ENCODE measurements at regions not wholly inside any gene's neighbourhood (a gene's known extent, or its start where the extent isn't known, plus 50 kb on each side); places are given as distances from the start of the nearest gene placed in this dataset.
"Not testable (repeated sequence)": the region's sequence is repeated elsewhere in the genome, so short reads cannot be mapped to it uniquely, and the experiment has no call there.

DNA sequence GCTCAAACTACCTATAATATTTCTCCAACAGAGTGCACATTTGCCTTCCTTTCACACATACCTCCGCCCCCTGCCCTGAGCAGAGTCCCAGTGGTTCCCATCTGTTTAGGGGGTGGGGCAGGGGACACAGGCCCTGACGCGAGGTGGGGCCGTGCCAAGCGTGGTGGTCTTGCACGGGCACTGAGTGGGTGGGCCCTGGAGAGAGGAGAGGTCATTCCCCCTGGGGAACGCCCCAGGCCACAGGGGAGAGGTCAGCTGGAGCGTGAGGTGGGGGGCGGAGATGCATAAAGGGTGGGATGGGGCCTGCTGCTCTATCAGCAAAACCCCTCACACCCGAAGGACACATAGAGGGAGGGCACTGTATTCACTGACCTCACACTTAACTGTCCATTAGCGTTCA, 441.9 kb downstream of the TMEM121 start:
- WGBS, 2 donors = 69 to 75% methylated on average over 11 of the region's 11 CpGs
- intact Hi-C loops (cut with DNase I; ENCODE audit: low total_unique reads) = no loop called here
- no peaks in the 10 kb centered on the region for H3K27me3 ChIP-seq

DNA sequence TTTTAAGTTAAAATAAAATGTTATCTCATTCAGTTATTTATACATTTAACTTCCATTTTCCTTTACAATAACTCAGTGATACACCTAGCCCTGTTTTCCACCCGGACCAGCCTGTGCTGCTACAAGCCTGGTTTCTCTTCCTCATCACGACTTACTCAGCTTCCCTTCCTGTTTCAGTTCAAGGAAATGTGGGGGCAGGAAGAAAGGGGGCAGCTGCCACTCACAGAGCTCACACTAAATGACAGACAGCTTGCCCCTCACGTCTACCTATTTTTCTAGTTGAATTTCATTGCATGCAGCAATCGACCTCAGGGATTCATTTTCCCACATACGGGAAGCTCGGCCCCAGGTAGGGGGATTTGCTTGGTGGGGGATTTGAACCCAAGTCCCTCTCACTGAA, 442.6 kb downstream of the TMEM121 start:
- H3K27ac ChIP-seq; H3K9me3 ChIP-seq; H3K36me3 ChIP-seq (ENCODE audit: low read depth, missing control alignments); H3K4me3 ChIP-seq; intact Hi-C loops (cut with DNase I; ENCODE audit: low total_unique reads); DNase-seq; H3K27me3 ChIP-seq; H3K4me1 ChIP-seq: not testable (repeated sequence)
- 61 to 75% methylated on average over 6 of the region's 6 CpGs for WGBS, 2 donors

More for the DNA sequence above, 441.9 kb downstream of the TMEM121 start:
- DNase-seq = no peak
- no peaks in the 10 kb centered on the region for H3K9me3 ChIP-seq
- H3K4me3 ChIP-seq = no peak overlapping the region
- no peaks in the 10 kb centered on the region for H3K36me3 ChIP-seq (ENCODE audit: low read depth, missing control alignments)
- TF ChIP-seq, protein P1, sequence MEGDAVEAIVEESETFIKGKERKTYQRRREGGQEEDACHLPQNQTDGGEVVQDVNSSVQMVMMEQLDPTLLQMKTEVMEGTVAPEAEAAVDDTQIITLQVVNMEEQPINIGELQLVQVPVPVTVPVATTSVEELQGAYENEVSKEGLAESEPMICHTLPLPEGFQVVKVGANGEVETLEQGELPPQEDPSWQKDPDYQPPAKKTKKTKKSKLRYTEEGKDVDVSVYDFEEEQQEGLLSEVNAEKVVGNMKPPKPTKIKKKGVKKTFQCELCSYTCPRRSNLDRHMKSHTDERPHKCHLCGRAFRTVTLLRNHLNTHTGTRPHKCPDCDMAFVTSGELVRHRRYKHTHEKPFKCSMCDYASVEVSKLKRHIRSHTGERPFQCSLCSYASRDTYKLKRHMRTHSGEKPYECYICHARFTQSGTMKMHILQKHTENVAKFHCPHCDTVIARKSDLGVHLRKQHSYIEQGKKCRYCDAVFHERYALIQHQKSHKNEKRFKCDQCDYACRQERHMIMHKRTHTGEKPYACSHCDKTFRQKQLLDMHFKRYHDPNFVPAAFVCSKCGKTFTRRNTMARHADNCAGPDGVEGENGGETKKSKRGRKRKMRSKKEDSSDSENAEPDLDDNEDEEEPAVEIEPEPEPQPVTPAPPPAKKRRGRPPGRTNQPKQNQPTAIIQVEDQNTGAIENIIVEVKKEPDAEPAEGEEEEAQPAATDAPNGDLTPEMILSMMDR (IDR thresholded peaks at IDR 0.05) = no peak
- no peak for TF ChIP-seq POLR2A (IDR thresholded peaks at IDR 0.05)
- H3K4me1 ChIP-seq = no peaks in the 10 kb centered on the region
- no peak overlapping the region for H3K27ac ChIP-seq

DNA sequence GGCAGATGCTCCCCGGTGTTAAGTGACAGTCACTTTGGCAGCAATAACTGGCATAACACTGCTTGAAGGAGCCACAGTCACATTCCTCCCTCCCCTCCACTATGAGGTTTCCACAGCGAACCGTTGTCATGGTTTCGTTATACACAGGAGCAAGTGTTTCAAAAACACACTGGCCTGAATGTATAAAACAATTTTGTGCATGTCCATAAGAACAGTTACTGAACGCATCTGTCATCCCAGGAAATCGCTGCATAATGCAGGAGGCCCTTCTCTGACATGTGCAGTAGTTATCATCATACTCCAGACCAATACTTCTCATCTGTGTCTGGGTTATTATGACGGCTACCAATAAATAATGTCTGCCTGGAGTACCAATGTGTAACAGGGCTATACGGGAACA, 444.4 kb downstream of the TMEM121 start:
- H3K36me3 ChIP-seq (ENCODE audit: low read depth, missing control alignments); H3K4me1 ChIP-seq; DNase-seq; H3K9me3 ChIP-seq; H3K4me3 ChIP-seq; H3K27ac ChIP-seq; intact Hi-C loops (cut with DNase I; ENCODE audit: low total_unique reads); H3K27me3 ChIP-seq: not testable (repeated sequence)
- WGBS, 2 donors = 84 to 100% methylated on average over 3 to 8 of the region's 8 CpGs

DNA sequence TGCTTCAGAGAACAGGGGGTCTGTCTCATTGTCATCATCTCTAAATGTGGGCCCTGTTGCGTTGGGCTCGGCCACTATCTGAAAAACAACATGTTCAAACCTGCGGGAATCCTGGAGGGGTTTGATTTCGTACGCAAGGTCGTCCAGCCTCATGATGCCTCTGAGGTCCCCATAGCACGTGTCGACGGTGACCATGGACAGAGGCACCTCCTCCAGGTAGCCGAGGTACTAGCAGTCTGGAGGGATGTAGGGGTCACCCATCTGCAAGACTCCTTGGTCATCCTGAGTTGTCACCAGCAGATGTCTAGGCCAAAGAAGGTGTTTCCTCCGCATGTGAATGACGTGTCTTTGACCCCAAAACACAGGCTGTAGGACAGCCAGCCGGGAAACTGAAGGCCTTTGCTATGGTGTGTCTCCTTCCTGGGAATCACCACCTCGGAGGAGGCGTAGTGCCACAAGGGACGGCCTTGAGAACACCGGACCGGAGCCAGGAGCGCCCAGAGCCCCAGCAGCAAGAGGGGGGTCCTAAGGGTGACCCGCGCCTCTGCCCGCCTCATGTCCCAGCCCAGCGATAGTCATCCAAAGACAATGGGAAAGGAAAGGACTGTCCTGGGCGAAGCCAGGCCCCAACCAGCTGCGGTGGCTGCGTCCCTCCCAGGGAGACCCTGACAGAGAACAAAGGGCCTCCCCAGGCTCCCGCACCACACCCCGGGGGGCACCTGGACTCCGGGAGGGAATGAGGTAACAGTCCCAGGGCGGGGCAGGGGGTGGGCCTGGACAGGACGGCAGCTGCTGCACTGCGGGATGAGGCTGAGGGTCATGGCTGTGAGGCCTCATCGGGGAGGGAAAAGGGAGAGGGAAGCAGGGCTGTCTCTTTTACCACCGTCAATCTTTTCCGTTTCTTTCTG, 445.5 kb downstream of the TMEM121 start:
- Histone ChIP-seq H3K4me3 (no peak overlapping the region), H3K36me3 (ENCODE audit: low read depth, missing control alignments) (no peaks in the 10 kb centered on the region), H3K27ac (no peak overlapping the region), H3K9me3 (no peaks in the 10 kb centered on the region), H3K27me3 (no peaks in the 10 kb centered on the region), H3K4me1 (no peaks in the 10 kb centered on the region)
- intact Hi-C loops (cut with DNase I; ENCODE audit: low total_unique reads) = no loop called here
- 82 to 87% methylated on average over 24 to 35 of the region's 35 CpGs for WGBS, 2 donors
- DNase-seq = no peak
- TF ChIP-seq, protein P1 (IDR thresholded peaks at IDR 0.05) = no peak
- TF ChIP-seq POLR2A (IDR thresholded peaks at IDR 0.05) = no peak

DNA sequence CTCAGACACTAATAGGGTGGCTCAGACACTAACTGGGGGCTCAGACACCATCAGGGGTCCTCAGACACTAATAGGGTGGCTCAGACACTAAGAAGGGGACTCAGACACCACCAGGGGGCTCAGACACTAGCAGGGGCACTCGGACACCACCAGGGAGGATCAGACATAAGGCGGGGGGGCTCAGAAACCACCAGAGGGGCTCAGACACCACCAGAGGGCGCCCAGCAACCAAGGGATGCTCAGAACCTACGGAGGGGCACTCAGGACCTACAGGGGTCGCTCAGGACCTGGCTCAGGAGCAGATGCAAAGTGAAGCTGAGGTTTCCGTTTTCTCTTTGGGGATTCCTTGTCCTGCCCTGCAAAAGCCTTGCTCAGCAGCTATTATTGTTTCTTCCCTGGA, 448.5 kb downstream of the TMEM121 start:
- 35 to 55% methylated on average over 3 to 6 of the region's 6 CpGs for WGBS, 2 donors
- H3K27ac ChIP-seq = no peak overlapping the region
- no peak overlapping the region for H3K4me3 ChIP-seq
- peak; percentile 19 for DNase-seq
- no peaks in the 10 kb centered on the region for H3K9me3 ChIP-seq
- no peaks in the 10 kb centered on the region for H3K36me3 ChIP-seq (ENCODE audit: low read depth, missing control alignments)
- intact Hi-C loops (cut with DNase I; ENCODE audit: low total_unique reads) = no loop called here
- H3K27me3 ChIP-seq = no peaks in the 10 kb centered on the region
- TF ChIP-seq, protein P1 (IDR thresholded peaks at IDR 0.05) = no peak
- TF ChIP-seq POLR2A (IDR thresholded peaks at IDR 0.05) = no peak
- H3K4me1 ChIP-seq = no peaks in the 10 kb centered on the region

All from testis (tissue), 2 donors.